H1 (cell line): ENCODE measurements at regions not wholly inside any gene's neighbourhood (a gene's known extent, or its start where the extent isn't known, plus 50 kb on each side); places are given as distances from the start of the nearest gene placed in this dataset.

Source experiments
- JUN ChIP-seq: IDR thresholded peaks from 2 replicates; pipeline ENCODE4 v1.6.1; 2011; ENCODE audit warnings: low read depth, mild to moderate bottlenecking, improper control_type of control experiment, low read length

GRCh38 chr3:28019740-28020139, 221.7 kb upstream of the CMC1 start (continued):
- no peak for TF ChIP-seq JUN
- TF ChIP-seq, all 59 proteins: peak for 0
